ENCODE measurements at regions not wholly inside any gene's neighbourhood (a gene's known extent, or its start where the extent isn't known, plus 50 kb on each side); places are given as distances from the start of the nearest gene placed in this dataset.

GRCh38 chr14:71465316-71465715 lies 466.9 kb upstream of the RGS6 start:
- no peak for FAIRE-seq
- intact Hi-C loops (cut with micrococcal nuclease) = no loop called here

More at GRCh38 chr14:71465316-71465715, 466.9 kb upstream of the RGS6 start:
- POLR2A ChIA-PET = no interaction called here
- H3K4me3 ChIP-seq (replicated peaks in 1 of 3; ENCODE audit: insufficient read depth in 1 of 3, low read depth in 1 of 3, low read length in 3 of 3) = no peak overlapping the region
- H3K9ac ChIP-seq (replicated peaks; ENCODE audit: extremely low read depth, insufficient read depth, low read length) = no peak overlapping the region
- dilution Hi-C loops (cut with MboI; ENCODE audit: extremely low pct_ligation_motif_present, low sequenced_read_pairs) = no loop called here
- CTCF ChIA-PET = no interaction called here
- no peaks in the 10 kb centered on the region for H3K4me1 ChIP-seq (ENCODE audit: control insufficient read depth, extremely low read depth, insufficient read depth, low read length)
- no peaks in the 10 kb centered on the region for H4K20me1 ChIP-seq (replicated peaks; ENCODE audit: control insufficient read depth, extremely low read depth, insufficient read depth, low read length)
- no peak for DNase-seq (ENCODE audit: low read depth, low spot score)
- no TSS peak for BruUV-seq (replicated peaks)
- no peaks in the 10 kb centered on the region for H3K79me2 ChIP-seq (ENCODE audit: control insufficient read depth, insufficient read depth, low read length)
- TF ChIP-seq GATA2 (IDR thresholded peaks at IDR 0.05; ENCODE audit: insufficient read depth, insufficient read length, low read depth, low read length) (no peak), FOS (IDR thresholded peaks at IDR 0.05; ENCODE audit: borderline replicate concordance, insufficient read depth, low read length) (no peak), JUN (IDR thresholded peaks at IDR 0.05; ENCODE audit: borderline replicate concordance, insufficient read depth, insufficient read length, low read depth) (no peak), MAX (IDR thresholded peaks at IDR 0.05; ENCODE audit: insufficient read depth, insufficient read length) (no peak), POLR2A (IDR thresholded peaks at IDR 0.05; ENCODE audit: low read depth, low read length) (no peak), CTCF (IDR thresholded peaks at IDR 0.05; ENCODE audit: extremely low read depth in 1 of 2, insufficient read depth in 1 of 2, low read depth in 1 of 2, low read length in 2 of 2) (no peak), MYC (IDR thresholded peaks at IDR 0.05; ENCODE audit: low read depth, low read length) (no peak), POLR2AphosphoS5 (IDR thresholded peaks at IDR 0.05; ENCODE audit: insufficient read depth, low read depth, low read length) (no peak), EZH2 (IDR thresholded peaks at IDR 0.05; ENCODE audit: borderline replicate concordance, low read depth, low read length, severe bottlenecking) (no peak)
- H2AFZ ChIP-seq (ENCODE audit: low read depth, low read length) = no peak overlapping the region
- no peaks in the 10 kb centered on the region for H3K9me3 ChIP-seq (replicated peaks; ENCODE audit: control insufficient read depth, insufficient read depth, low read length)
- H3K27me3 ChIP-seq (ENCODE audit: control insufficient read depth in 2 of 2, insufficient read depth in 2 of 2, low read length in 2 of 2) = no peaks in the 10 kb centered on the region
- H3K36me3 ChIP-seq (ENCODE audit: control insufficient read depth in 2 of 2, extremely low read depth in 1 of 2, insufficient read depth in 2 of 2, low read length in 2 of 2) = no peaks in the 10 kb centered on the region
- H3K9me1 ChIP-seq (replicated peaks; ENCODE audit: control insufficient read depth, extremely low read depth, insufficient read depth, low read length) = no peaks in the 10 kb centered on the region
- no peak overlapping the region for H3K4me2 ChIP-seq (ENCODE audit: insufficient read depth, low read length)
- H3K27ac ChIP-seq (ENCODE audit: insufficient read depth, low read depth, low read length) = no peak overlapping the region
